ENCODE measurements at regions not wholly inside any gene's neighbourhood (a gene's known extent, or its start where the extent isn't known, plus 50 kb on each side); places are given as distances from the start of the nearest gene placed in this dataset.

DNA sequence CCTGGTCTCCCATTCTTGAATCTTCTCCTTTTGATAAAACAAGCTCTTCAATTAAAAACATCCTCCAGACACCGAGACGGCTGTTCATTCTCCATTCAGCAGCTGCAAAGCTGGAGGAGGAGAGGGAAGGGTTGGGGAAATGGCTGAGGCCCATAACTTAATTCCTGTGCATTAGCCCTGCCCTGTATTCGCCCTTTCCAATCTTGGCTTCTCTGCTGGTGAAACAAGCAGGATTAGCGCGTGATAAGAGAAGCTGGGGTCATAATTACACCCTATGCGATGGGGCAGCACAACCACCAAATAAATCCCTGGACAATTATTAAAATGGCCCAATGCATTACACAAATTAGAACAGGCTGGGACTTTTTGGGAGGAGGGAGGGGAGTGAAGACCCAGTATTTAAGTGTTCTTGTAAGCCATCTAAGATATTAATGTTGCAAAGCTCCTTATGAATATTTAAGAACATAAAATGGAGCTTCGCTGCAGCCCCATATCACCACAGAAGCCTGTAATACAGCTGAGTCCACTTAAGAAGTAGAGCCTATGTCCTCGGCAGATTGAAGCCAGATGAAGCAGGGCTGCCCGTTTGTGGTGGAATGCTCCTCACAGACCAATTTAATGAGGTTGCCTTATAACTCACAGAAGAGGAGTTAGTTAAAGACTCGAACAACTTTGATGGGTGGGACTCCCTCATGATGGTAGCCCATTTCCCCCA is 176.6 kb upstream of the SKOR2 start:
- TF ChIP-seq CTCF (IDR thresholded peaks at IDR 0.05; ENCODE audit: low read depth, low read length), result no peak
- TF ChIP-seq POLR2A (IDR thresholded peaks at IDR 0.05; ENCODE audit: extremely low read depth, insufficient read length), result no peak
- no peak for TF ChIP-seq MAX (IDR thresholded peaks at IDR 0.05; ENCODE audit: low read depth, low read length)
- TF ChIP-seq MYC (IDR thresholded peaks at IDR 0.05; ENCODE audit: low read depth, low read length), result no peak
